ENCODE measurements at regions not wholly inside any gene's neighbourhood (a gene's known extent, or its start where the extent isn't known, plus 50 kb on each side); places are given as distances from the start of the nearest gene placed in this dataset.
A peak's percentile ranks its signal among the peaks of the same experiment; 100 is the strongest.
"Not testable (repeated sequence)": the region's sequence is repeated elsewhere in the genome, so short reads cannot be mapped to it uniquely, and the experiment has no call there.

- TF ChIP-seq CTCF (IDR thresholded peaks at IDR 0.05); MXD4 (CRISPR knock-in tag; IDR thresholded peaks at IDR 0.05; ENCODE audit: borderline replicate concordance); SP1 (CRISPR knock-in tag; conservative IDR thresholded peaks at IDR 0.05); MYBL2 (CRISPR knock-in tag; IDR thresholded peaks at IDR 0.05); HMGXB4 (CRISPR knock-in tag; IDR thresholded peaks at IDR 0.05); ETV6 (CRISPR knock-in tag; IDR thresholded peaks at IDR 0.05): not testable (repeated sequence)
- TF ChIP-seq, protein P1, sequence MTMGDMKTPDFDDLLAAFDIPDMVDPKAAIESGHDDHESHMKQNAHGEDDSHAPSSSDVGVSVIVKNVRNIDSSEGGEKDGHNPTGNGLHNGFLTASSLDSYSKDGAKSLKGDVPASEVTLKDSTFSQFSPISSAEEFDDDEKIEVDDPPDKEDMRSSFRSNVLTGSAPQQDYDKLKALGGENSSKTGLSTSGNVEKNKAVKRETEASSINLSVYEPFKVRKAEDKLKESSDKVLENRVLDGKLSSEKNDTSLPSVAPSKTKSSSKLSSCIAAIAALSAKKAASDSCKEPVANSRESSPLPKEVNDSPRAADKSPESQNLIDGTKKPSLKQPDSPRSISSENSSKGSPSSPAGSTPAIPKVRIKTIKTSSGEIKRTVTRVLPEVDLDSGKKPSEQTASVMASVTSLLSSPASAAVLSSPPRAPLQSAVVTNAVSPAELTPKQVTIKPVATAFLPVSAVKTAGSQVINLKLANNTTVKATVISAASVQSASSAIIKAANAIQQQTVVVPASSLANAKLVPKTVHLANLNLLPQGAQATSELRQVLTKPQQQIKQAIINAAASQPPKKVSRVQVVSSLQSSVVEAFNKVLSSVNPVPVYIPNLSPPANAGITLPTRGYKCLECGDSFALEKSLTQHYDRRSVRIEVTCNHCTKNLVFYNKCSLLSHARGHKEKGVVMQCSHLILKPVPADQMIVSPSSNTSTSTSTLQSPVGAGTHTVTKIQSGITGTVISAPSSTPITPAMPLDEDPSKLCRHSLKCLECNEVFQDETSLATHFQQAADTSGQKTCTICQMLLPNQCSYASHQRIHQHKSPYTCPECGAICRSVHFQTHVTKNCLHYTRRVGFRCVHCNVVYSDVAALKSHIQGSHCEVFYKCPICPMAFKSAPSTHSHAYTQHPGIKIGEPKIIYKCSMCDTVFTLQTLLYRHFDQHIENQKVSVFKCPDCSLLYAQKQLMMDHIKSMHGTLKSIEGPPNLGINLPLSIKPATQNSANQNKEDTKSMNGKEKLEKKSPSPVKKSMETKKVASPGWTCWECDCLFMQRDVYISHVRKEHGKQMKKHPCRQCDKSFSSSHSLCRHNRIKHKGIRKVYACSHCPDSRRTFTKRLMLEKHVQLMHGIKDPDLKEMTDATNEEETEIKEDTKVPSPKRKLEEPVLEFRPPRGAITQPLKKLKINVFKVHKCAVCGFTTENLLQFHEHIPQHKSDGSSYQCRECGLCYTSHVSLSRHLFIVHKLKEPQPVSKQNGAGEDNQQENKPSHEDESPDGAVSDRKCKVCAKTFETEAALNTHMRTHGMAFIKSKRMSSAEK (CRISPR knock-in tag; IDR thresholded peaks at IDR 0.05; ENCODE audit: borderline replicate concordance) = peak; percentile 78
Measured at GRCh38 chr1:120942218-120942944, 52.8 kb downstream of the PPIAL4A start.
